Effector CD8-positive, alpha-beta T cell (primary cell): ENCODE measurements at regions not wholly inside any gene's neighbourhood (a gene's known extent, or its start where the extent isn't known, plus 50 kb on each side); places are given as distances from the start of the nearest gene placed in this dataset.

Experiments
- DNase-seq: peaks from one replicate; lab custom pipeline; 2025; lab: John Stamatoyannopoulos, UW

DNA sequence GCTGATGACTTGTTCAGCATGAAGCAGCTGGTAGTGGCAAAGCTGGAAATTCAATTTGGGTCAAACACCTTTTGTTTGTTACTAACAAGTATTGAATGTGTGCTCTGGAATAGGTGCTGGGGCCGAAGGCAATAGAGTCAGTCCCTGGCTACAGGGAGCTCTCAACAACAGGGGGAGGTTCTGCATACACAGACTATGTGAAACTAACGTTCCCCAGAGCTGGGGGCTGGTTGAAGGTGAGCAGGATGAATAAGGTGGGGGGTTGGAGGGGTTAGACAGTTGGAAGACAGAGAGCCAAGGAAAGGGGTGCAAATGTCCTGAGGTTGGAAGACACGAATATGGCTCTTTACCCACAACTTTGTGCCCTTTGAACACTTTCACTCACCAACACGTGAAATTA, 84.1 kb upstream of the PLPP4 start:
- no peak for DNase-seq

- no peak for DNase-seq
These were observed 81.4 kb upstream of the PLPP4 start for GRCh38 chr10:120375666-120376065.

GRCh38 chr10:120381931-120382330, 75.1 kb upstream of the PLPP4 start:
- no peak for DNase-seq

DNA sequence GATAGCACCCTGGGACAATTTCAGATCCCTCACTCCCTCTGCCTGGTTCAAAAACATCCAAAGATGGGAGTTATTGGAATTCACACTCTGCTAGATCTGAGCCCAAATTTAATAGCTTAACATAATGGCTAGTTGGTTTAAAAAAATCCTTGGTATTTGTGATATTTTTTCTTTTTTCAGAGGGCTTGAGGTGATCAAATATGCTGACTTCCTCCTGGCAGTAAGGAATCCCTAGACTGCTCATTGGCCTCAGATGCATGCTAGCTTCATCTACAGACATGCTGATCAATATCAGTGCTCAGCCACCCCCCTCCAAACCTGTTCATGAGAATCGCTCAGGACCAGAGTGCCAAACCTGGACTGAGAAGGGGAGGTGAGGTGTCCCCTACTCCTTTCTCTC, 74.7 kb upstream of the PLPP4 start:
- no peak for DNase-seq

- DNase-seq, result no peak
These were observed 71.0 kb upstream of the PLPP4 start for GRCh38 chr10:120385992-120386391.

DNA sequence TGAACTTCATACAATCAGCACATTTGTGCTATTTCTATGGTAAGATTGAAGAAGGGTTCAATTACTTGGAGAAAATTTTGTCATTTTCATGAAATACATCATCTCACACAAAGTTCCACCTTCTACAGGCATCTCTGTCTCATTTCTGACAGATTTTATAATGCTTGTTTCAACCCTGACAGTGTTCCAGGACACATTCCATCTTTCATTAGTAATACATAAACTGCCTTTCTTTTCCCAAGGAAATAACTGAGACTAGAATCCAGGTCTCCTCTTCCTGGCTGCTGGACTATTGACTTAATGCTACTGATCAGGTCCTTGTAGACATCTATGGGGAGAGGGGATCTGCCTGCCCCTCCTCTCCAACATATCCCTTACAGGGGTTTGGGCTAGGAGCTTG, 70.1 kb upstream of the PLPP4 start:
- no peak for DNase-seq

- no peak for DNase-seq
These were observed 69.7 kb upstream of the PLPP4 start for GRCh38 chr10:120387326-120387725.

DNA sequence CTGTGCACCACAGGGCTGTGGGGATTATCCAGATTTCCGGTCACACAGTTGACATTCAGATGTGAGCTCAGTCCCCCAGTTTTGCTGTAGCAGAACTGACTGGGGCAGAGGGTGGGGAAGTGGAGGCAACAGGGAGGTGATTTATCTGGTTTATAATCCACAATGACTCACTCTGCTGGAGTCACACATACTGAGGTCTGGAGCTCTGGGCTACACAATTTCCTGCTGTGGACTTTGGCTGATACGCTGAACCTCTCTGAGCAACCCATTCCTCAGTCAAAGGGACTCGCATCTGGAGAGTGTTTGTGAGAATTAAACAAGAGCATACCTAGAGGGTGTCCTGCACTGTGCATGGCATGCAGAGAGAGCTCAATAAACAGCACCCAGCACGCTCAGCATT, 64.8 kb upstream of the PLPP4 start:
- no peak for DNase-seq

- DNase-seq, result no peak
These were observed 64.4 kb upstream of the PLPP4 start for GRCh38 chr10:120392671-120393079.

GRCh38 chr10:120394446-120394845, 62.6 kb upstream of the PLPP4 start:
- DNase-seq, result no peak

DNA sequence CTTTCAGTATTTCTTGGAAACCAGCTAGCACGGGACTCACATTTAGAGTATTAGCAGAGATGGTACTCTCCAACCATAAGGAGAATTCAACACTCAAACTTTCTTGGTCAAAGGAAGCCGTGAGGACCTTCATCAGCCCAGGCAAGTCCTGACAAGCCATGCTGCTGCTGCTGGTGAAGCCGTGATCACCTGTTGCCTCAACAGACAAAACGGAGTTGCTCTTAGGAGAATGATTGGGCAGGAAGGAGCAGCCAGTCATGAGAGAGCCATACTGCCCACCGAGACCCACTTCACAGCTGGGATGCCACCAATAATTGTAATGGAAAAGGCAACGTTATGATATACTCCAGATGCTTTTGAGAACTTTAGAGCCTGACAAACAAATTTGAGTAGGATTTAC, 60.8 kb upstream of the PLPP4 start:
- DNase-seq, result no peak

DNA sequence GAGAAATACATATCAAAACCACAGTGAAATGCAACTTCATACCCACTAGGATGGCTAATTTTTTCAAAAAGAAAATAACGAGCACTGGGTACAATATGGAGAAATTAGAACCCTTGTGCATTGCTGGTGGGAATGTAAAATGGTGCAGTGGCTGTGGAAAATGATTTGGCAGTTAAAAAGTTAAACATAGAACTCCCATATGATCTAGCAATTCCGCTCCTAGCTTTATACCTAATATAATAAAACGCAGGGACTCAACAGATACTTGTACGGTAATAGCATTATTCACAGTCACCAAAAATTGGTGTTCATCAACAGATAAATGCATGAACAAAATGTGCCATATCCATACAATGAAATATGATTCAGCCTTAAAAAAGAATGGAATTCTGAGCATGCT, 58.8 kb upstream of the PLPP4 start:
- DNase-seq, result no peak

GRCh38 chr10:120400601-120401000, 56.4 kb upstream of the PLPP4 start:
- no peak for DNase-seq

GRCh38 chr10:120402147-120402766, 54.8 kb upstream of the PLPP4 start:
- DNase-seq, result no peak

DNA sequence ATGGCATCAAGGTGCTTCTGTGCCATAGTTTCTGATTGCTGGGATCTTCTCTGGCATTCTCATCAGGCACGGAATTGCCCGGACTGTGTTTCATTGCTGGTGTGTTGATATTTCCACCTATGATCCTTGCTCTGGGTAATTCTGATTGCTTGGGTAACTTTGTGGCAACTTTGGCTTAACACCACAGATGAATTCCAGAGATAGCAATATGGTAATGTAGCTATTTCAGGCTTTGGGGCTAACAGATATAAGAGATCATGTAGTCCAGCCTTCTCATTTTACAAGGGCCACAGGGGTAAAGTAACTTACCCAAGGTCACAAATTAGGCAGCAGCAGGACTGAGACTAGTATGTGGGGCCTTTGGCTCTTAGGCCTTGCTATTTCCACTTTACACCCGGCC, 53.9 kb upstream of the PLPP4 start:
- no peak for DNase-seq

DNA sequence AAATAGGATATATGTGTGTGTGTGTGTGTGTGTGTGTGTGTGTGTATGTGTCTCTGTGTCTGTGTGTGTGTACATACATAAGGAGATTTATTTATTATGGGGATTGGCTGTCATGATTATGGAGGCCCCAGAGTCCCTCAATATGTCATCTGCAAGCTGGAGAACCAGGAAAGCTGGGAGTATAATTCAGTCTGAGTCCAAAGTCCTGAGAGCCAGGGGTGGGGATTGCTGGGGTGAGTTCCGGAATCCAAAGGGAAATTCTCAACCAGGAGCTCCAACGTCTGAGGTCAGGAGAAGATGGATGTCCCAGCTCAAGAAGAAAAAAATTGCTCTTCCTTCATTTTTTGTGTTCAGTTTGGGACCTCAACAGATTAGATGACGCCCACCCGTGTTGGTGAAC, 50.7 kb upstream of the PLPP4 start:
- no peak for DNase-seq
